SK-N-SH treated with all-trans-retinoic acid at 6 μM for 48 hours (cell line): ENCODE measurements at regions not wholly inside any gene's neighbourhood (a gene's known extent, or its start where the extent isn't known, plus 50 kb on each side); places are given as distances from the start of the nearest gene placed in this dataset.

Source experiments
- ATAC-seq: fragments of 200-7000 bp; cut with Tn5 transposase; 3 replicates; pipeline ENCODE4 v1.9.1; 2020; ENCODE audit warnings: mild to moderate bottlenecking, moderate library complexity
- CSDC2 ChIP-seq: fragments of 250-450 bp; sonication (Bioruptor Pico); IDR thresholded peaks from 2 replicates; pipeline ENCODE4 v1.5.0; 2020; ENCODE audit warnings: mild to moderate bottlenecking, moderate library complexity
- CSRNP3 ChIP-seq: fragments of 250-450 bp; sonication (Bioruptor Pico); IDR thresholded peaks from 2 replicates; pipeline ENCODE4 v1.5.1; 2021; ENCODE audit warnings: mild to moderate bottlenecking, moderate library complexity
- ESRRG ChIP-seq: fragments of 250-450 bp; sonication (Bioruptor Pico); IDR thresholded peaks from 2 replicates; pipeline ENCODE4 v1.6.1; 2021; ENCODE audit warnings: mild to moderate bottlenecking
- ISL1 ChIP-seq: fragments of 250-450 bp; sonication (Bioruptor Pico); IDR thresholded peaks from 2 replicates; pipeline ENCODE4 v2.1.2; 2022; ENCODE audit warnings: mild to moderate bottlenecking, moderate library complexity
- OSR1 ChIP-seq: fragments of 250-450 bp; sonication (Bioruptor Pico); IDR thresholded peaks from 2 replicates; pipeline ENCODE4 v1.8.0; 2022; ENCODE audit warnings: moderate library complexity, mild to moderate bottlenecking, inconsistent platforms
- PATZ1 ChIP-seq: fragments of 250-450 bp; sonication (Bioruptor Pico); IDR thresholded peaks from 2 replicates; pipeline ENCODE4 v1.8.0; 2020; ENCODE audit warnings: mild to moderate bottlenecking, moderate library complexity, borderline replicate concordance
- POU6F1 ChIP-seq: fragments of 250-450 bp; sonication (Bioruptor Pico); IDR thresholded peaks from 2 replicates; pipeline ENCODE4 v1.8.0; 2021; ENCODE audit warnings: low read depth, mild to moderate bottlenecking, moderate library complexity, borderline replicate concordance
- PPARA ChIP-seq: fragments of 250-450 bp; sonication (Bioruptor Pico); IDR thresholded peaks from 2 replicates; pipeline ENCODE4 v1.5.0; 2020; ENCODE audit warnings: mild to moderate bottlenecking, borderline replicate concordance
- RARB ChIP-seq: fragments of 250-450 bp; sonication (Bioruptor Pico); IDR thresholded peaks from 2 replicates; pipeline ENCODE4 v1.8.0; 2021; ENCODE audit warnings: mild to moderate bottlenecking, moderate library complexity
- SNAI2 ChIP-seq: fragments of 250-450 bp; sonication (Bioruptor Pico); IDR thresholded peaks from 2 replicates; pipeline ENCODE4 v1.5.0; 2020; ENCODE audit warnings: mild to moderate bottlenecking, moderate library complexity
- TCF4 ChIP-seq: fragments of 250-450 bp; sonication (Bioruptor Pico); IDR thresholded peaks from 2 replicates; pipeline ENCODE4 v1.8.0; 2021; ENCODE audit warnings: mild to moderate bottlenecking, moderate library complexity, borderline replicate concordance
- TOX ChIP-seq: fragments of 250-450 bp; sonication (Bioruptor Pico); IDR thresholded peaks from 2 replicates; pipeline ENCODE4 v1.8.0; 2021; ENCODE audit warnings: mild to moderate bottlenecking, moderate library complexity, borderline replicate concordance
- TSHZ2 ChIP-seq: fragments of 250-450 bp; sonication (Bioruptor Pico); IDR thresholded peaks from 2 replicates; pipeline ENCODE4 v1.5.0; 2020; ENCODE audit warnings: mild to moderate bottlenecking, moderate library complexity
- ZC3H10 ChIP-seq: fragments of 250-450 bp; sonication (Bioruptor Pico); IDR thresholded peaks from 2 replicates; pipeline ENCODE4 v1.5.1; 2021; ENCODE audit warnings: mild to moderate bottlenecking, moderate library complexity
- ZFP3 ChIP-seq: fragments of 250-450 bp; sonication (Bioruptor Pico); IDR thresholded peaks from 2 replicates; pipeline ENCODE4 v1.5.0; 2020; ENCODE audit warnings: mild to moderate bottlenecking, moderate library complexity
- ZFP30 ChIP-seq: fragments of 450-650 bp; formaldehyde crosslinking; IDR thresholded peaks from 2 replicates; pipeline ENCODE4 v1.5.0; 2022; ENCODE audit warnings: mild to moderate bottlenecking, moderate library complexity
- ZNF565 ChIP-seq: fragments of 450-650 bp; formaldehyde crosslinking; conservative IDR thresholded peaks from 2 replicates; pipeline ENCODE4 v1.5.0; 2020; ENCODE audit warnings: low read depth, mild to moderate bottlenecking, moderate library complexity
- ZNF70 ChIP-seq: fragments of 450-650 bp; formaldehyde crosslinking; IDR thresholded peaks from 2 replicates; pipeline ENCODE4 v1.5.0; 2020; ENCODE audit warnings: mild to moderate bottlenecking, moderate library complexity

GRCh38 chr4:13782231-13782630 lies 154.7 kb upstream of the BOD1L1 start:
- ATAC-seq = no peak
- TF ChIP-seq PPARA (CRISPR knock-in tag) = no peak
- no peak for TF ChIP-seq PATZ1 (CRISPR knock-in tag)
- TF ChIP-seq OSR1 (CRISPR knock-in tag) = no peak
- no peak for TF ChIP-seq CSDC2 (CRISPR knock-in tag)
- TF ChIP-seq RARB (CRISPR knock-in tag) = no peak
- no peak for TF ChIP-seq CSRNP3 (CRISPR knock-in tag)
- no peak for TF ChIP-seq ISL1 (CRISPR knock-in tag)
- TF ChIP-seq TCF4 = no peak
- no peak for TF ChIP-seq TSHZ2 (CRISPR knock-in tag)
- no peak for TF ChIP-seq SNAI2 (CRISPR knock-in tag)
- no peak for TF ChIP-seq POU6F1 (CRISPR knock-in tag)
- no peak for TF ChIP-seq ZNF70 (CRISPR knock-in tag)
- TF ChIP-seq TOX (CRISPR knock-in tag) = no peak
- no peak for TF ChIP-seq ZNF565 (CRISPR knock-in tag)
- no peak for TF ChIP-seq ZC3H10 (CRISPR knock-in tag)
- no peak for TF ChIP-seq ZFP30 (CRISPR knock-in tag)

- TF ChIP-seq TCF4 (no peak), ESRRG (CRISPR knock-in tag) (no peak), ZFP3 (CRISPR knock-in tag) (no peak), ZNF565 (CRISPR knock-in tag) (no peak), ZFP30 (CRISPR knock-in tag) (no peak), PATZ1 (CRISPR knock-in tag) (no peak), ISL1 (CRISPR knock-in tag) (no peak), PPARA (CRISPR knock-in tag) (no peak), POU6F1 (CRISPR knock-in tag) (no peak), TOX (CRISPR knock-in tag) (no peak), ZNF70 (CRISPR knock-in tag) (no peak)
- TF ChIP-seq, all 23 proteins: peak for 0
- ATAC-seq = no peak
Observed at GRCh38 chr4:13783800-13784411, 156.4 kb upstream of the BOD1L1 start.
